Astrocyte of the cerebellum (primary cell): ENCODE measurements at regions not wholly inside any gene's neighbourhood (a gene's known extent, or its start where the extent isn't known, plus 50 kb on each side); places are given as distances from the start of the nearest gene placed in this dataset.

Experiments
- DNase-seq: peaks from one replicate; pipeline ENCODE4 v3.0.0-alpha.2; 2011; ENCODE audit warnings: low read depth
- H3K4me3 ChIP-seq: 2 replicates; pipeline ENCODE4 v1.5.1; 2011; ENCODE audit warnings: mild to moderate bottlenecking, low read depth, low read length, moderate library complexity
- CTCF ChIP-seq: IDR thresholded peaks from 2 replicates; pipeline ENCODE4 v1.5.1; 2012; ENCODE audit warnings: low read length, low read depth, moderate library complexity, mild to moderate bottlenecking; ENCODE audit errors: missing control alignments
- in situ Hi-C: cut with HindIII; loops from 2 replicates; pipeline ENCODE4 v1.10.0; 2017; ENCODE audit warnings: low sequenced_read_pairs

- no peak overlapping the region for H3K4me3 ChIP-seq
- DNase-seq: no peak
- TF ChIP-seq CTCF: no peak
- in situ Hi-C loops: no loop called here
These were observed 777.6 kb upstream of the HS3ST5 start for GRCh38 chr6:115120391-115120790.

DNA sequence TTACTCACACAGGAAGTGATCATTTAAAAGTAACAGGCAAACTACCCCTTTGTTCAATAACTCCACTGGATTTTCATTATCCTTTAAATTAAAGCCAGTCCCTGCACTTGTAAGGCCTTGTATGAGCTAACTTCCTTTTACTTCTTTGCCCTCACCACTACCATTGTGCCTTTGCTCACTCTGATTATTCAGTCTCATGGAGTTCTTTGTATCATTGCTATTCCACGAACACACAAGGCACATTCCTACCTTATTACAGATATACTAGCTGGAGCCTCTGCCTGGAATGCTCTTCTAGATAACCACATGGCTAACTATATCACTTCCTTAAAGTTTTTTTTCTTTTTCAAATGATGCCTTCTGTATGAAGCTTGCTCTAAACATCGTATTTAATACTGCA, 748.6 kb upstream of the HS3ST5 start:
- no peak for TF ChIP-seq CTCF
- H3K4me3 ChIP-seq: no peak overlapping the region
- DNase-seq: no peak
- in situ Hi-C loops: no loop called here

DNA sequence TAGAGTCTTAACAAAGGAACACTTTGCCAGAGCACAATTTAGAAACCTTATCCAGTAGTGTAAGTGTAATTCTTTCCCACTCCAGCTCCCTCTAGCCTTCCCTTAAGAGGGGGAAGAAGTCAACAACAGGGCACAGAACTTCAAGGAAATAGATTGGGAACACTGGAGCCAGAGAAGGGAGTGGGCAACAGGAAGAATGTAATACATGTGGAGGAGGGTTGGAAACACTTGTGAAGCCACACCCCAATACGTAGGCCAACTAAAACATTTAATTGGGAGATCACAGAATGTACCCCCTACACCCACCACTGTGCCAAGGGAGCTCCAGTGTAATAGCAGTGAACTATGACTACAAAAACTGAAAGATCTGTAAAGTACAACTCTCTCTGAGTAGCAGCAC, 735.7 kb upstream of the HS3ST5 start:
- in situ Hi-C loops: no loop called here

GRCh38 chr6:115071962-115072361, 729.1 kb upstream of the HS3ST5 start:
- H3K4me3 ChIP-seq: no peak overlapping the region
- in situ Hi-C loops: no loop called here
- DNase-seq: no peak
- TF ChIP-seq CTCF: no peak

More for the DNA sequence above, 735.7 kb upstream of the HS3ST5 start:
- DNase-seq: no peak
- TF ChIP-seq CTCF: no peak
- H3K4me3 ChIP-seq: no peak overlapping the region

DNA sequence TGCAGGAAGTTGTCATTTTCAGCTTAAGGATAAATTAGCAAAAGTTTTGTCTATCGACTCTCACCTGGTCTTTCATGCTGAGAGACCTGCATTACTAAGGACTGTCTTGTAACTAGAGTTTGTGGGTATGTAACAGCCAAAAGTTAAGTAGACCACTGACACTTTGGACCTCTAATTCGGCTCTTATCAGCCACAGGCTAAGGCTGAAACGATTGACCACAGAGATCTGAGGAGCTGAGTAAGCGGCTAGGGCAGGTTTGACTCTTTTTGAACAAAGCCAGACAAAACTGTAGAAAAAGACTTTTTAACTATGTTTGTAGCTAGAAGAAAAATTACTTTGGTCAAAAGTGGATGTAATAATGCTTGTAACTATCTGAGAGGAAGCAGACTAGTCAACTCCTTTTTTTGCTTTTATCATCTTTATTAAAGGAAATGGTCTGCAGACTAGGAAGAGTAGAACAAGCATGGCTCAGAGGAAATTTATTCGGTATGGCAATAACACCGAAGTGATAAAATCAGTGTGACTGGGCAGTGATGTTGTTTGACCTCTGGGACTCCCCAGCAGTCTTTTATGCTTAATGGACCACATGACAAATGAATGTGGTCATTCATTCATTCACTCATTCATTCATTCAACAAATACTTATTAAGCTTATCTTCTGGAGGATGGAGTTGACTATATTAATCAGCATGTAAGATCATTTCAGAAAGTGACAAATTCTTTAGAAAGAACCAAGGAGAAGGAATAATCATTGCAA, 725.0 kb upstream of the HS3ST5 start:
- no peak for TF ChIP-seq CTCF
- in situ Hi-C loops: no loop called here
- H3K4me3 ChIP-seq: no peak overlapping the region
- DNase-seq: no peak

GRCh38 chr6:115064680-115065079, 721.9 kb upstream of the HS3ST5 start:
- no peak overlapping the region for H3K4me3 ChIP-seq
- DNase-seq: no peak
- TF ChIP-seq CTCF: no peak
- in situ Hi-C loops: no loop called here
